ENCODE measurements at regions not wholly inside any gene's neighbourhood (a gene's known extent, or its start where the extent isn't known, plus 50 kb on each side); places are given as distances from the start of the nearest gene placed in this dataset.

DNA sequence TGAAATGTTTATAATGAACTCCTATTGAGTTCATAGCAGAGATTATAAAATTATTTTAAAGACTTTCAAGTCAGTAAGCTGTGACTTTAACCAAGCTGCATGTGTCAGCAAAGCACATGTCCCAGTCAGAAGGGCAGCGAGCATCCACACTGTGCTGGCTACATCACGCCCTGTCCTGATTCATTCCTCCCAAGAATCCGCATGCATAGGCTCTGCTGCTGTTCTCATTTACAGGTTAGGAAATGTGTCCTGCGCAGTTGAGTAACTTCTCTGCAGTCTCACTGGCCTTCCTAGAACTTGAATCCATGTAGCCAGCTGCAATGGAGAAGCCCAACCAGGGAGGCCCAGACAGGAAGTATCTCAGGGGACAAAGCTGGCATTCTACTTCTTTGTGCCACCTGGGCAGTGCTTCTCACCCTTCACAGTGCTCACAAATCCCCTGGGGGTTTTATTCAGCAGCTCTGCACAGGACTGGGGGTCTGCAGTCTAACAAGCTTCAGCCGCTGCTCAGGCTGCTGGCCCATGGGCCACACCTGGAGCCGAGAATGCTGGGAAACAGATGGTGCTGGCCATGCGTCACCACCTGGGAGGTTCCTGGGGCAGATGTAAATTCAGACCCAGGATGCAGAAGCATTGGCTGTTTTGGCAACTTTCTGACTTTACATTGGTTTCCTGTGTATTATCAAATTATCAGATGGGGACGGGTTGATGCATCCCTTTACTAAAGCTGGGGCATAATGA lies 192.8 kb upstream of the GDF10 start:
- DNase-seq, result peak; percentile 21

DNA sequence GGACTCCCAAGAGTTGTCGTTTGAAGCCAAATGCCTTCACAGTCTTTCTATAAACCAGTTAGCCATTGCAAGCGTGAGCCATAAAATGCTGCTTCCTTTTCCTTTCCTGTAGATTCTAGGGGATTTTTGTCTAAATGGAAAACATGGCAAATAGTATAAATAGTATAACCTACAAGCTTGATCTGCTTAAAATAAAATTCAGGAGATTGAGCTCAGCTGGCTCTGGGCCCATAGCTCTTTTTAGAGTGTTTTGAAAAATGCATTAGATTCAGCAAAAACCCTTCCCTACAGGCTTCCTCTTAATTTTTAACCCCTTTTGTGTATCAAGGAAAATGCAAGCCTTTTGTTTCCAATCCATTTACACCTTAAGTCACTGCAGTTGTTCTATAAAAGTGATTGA lies 190.1 kb upstream of the GDF10 start:
- no peak for DNase-seq

DNA sequence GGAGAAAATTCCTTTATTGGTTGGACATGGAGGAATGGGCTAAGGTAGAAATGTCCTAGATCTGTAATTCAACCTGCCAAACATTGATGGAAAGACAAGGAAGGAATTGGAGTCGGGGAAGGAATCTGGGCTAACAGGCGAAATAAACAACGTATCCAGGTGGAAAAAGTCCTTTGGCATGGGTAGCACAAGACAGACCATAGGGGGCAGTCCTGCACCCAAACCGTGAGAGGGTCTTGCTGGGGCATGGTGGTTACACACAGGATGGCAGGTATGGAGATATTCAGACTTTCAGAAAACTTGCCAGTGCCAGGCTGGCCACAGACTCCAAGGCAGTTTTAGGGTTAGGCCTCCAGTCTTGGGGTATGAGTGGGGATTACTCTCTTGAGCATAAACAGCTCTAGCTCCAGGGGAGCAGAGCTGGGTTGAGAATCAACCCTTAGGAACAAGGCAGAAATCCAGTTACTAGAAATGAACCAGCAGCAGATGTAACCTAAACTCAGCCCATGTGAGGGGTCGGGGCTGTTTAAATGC lies 188.6 kb upstream of the GDF10 start:
- peak; percentile 49 for DNase-seq

- DNase-seq, result no peak
These were observed 187.4 kb upstream of the GDF10 start for GRCh38 chr10:47112612-47113011.

DNA sequence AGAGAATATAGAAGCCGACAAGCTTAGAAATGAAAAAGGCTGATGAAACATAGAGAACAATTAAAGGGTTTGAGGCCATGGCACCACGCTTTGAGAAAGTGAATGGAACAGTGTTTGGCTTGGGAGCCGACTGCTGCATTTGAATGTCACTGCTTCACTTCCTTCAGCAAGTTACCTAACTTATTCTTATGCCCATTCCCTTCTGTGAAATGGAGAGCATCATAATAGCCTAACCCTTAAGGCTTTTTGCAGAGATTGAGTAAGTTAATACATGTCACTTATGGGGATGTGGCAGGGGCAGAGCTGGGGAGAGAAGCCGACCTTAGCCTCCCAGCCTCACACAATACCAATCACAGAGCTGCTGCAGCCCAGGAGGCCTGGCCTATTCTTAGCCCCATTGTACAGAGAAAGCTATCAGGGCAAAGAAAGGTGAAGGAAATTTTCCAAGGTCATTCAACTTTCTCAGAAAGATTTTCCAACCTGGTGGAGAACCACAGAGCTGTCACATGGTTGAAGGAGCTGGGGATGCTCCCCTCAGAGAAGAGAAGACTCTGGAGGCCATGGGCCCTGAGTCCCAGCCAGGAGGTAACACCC lies 186.0 kb upstream of the GDF10 start:
- DNase-seq, result peak; percentile 27

- peak; percentile 33 for DNase-seq
These were observed 185.3 kb upstream of the GDF10 start for GRCh38 chr10:47114680-47115186.

DNA sequence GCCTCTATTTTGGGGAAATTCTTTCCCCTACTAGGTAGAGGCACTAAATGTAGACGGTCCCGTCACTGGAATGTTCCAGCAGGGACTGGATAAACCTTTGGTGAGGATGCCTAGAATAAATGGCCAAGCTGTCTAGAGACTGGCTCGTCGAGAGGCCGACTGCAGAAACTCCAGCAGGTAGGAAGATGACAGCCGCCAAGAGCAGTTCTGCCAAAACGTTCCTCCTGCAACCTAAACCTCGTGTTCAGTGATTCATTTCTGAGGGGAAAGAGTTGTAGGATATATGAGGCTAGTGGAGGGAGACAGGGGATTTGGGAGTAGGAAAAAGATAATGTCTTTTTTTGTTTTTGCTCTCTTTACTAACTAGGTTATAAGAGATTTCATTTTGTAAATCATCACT lies 184.7 kb upstream of the GDF10 start:
- DNase-seq, result peak; percentile 44

GRCh38 chr10:47116445-47116844 lies 183.6 kb upstream of the GDF10 start:
- peak; percentile 39 for DNase-seq

- no peak for DNase-seq
These were observed 181.7 kb upstream of the GDF10 start for GRCh38 chr10:47118326-47118725.

DNA sequence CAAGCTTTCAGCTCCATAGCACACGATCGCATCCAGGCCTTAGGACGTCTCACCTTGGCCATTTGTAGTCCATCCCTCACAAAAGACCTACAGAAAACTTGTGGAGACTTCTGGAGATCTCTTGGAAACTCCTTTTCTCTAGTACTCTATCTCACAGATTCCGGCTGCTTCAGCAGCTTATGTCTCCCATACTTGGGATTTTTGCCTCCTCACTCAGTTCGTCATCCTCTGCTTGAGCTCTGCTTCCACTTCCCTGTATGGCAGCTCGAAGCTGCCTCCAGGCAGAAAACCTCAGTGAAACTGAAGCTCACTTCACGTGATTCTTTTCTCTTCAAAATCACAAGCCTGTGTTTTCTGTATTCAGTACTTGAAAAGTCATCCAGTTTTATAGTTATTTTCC lies 178.7 kb upstream of the GDF10 start:
- peak; percentile 60 for DNase-seq

- DNase-seq, result no peak
These were observed 176.2 kb upstream of the GDF10 start for GRCh38 chr10:47123716-47124288.

- no peak for DNase-seq
These were observed 172.7 kb upstream of the GDF10 start for GRCh38 chr10:47127188-47127785.

GRCh38 chr10:47130491-47130890 lies 169.5 kb upstream of the GDF10 start:
- no peak for DNase-seq

GRCh38 chr10:47133871-47134570 lies 166.0 kb upstream of the GDF10 start:
- DNase-seq, result no peak

GRCh38 chr10:47136866-47137265 lies 163.1 kb upstream of the GDF10 start:
- no peak for DNase-seq

DNA sequence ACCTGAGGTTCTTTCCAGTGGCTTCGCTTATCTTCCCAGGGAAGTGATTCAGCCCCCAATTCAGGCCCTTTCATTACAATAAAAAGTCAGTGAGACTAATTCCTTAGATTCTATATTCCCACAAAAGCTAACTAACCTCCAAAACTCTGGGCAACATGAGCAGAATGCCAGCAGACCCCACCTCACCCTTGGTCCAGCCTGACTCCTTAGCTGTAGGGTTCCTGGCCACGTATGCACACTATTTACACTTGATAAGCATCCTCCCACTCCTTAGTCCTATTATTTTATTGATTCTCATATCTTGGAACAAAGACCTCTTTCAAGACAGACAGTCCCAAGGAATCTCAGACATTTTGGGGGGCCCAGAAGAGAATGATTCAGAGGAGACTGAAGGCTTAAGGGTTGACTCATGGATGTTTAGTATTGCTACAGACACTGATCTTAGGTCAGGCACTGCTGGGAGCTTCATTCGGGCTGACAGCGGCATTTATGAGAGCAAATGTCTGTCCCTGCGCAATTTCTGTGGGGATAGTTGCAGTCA lies 162.6 kb upstream of the GDF10 start:
- DNase-seq, result no peak

DNA sequence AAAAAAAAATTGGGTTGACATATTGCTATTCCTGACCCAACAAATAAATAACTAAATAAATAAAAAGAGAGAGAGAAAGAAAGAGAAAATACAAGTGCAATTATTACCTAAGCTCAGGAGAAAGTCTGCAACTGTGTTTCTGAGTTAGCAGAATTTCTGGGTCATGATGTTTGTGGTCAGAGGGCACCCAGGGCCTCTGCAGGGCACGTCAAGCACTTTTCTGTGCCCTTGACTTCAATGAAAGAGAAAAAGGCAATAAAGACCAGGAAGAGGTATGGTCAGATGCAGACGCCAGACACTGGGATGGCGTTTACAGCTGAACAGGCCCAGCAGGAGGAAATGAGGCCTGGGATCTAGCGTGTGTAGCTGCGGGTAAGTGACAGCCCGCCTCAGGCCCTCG lies 160.9 kb upstream of the GDF10 start:
- peak; percentile 52 for DNase-seq

- DNase-seq, result no peak
These were observed 159.1 kb upstream of the GDF10 start for GRCh38 chr10:47140761-47141348.

- DNase-seq, result no peak
These were observed 158.6 kb upstream of the GDF10 start for GRCh38 chr10:47141349-47141748.

DNA sequence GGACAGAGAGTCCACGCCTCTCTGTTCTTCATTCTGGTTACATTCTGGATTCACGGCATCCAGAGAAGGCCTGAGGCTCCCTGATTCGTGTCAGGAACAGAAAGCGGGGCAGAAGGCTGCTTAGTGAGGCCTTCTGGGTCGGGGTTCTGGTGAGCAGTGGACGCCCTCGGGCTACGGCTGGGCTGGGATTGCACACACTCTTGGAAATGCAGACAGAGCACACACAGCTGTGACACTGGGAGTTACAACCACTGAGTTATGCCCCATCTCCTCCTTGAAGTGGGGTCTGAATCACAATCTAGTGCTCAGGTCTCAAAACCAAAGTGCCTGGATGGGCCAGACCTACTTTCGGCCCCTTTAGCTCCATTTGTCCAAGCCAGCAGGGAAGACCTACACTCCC lies 156.9 kb upstream of the GDF10 start:
- peak; percentile 55 for DNase-seq

GRCh38 chr10:47143473-47143872 lies 156.5 kb upstream of the GDF10 start:
- DNase-seq, result no peak

DNA sequence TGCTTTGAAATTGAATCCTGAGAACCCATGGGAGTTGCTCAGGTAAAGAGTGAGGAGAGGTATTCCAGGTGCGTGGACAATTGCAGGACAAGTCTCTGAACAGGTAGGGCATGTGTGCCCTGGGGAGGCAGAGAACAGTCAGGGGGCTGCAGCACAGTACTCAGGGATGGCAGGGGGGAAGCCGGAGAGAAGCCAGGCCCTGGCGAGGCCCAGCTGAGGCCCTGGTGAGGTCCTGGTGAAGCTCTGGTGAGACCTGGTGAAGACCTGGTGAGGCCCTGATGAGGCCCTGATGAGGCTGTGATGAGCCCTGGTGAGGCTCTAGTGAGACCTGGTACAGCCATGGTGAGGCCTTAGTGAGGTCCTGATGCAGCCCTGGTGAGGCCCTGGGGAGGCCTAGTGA lies 155.5 kb upstream of the GDF10 start:
- DNase-seq, result no peak

Data from islet precursor cell (in vitro differentiated cells).